ENCODE measurements at regions not wholly inside any gene's neighbourhood (a gene's known extent, or its start where the extent isn't known, plus 50 kb on each side); places are given as distances from the start of the nearest gene placed in this dataset.

DNA sequence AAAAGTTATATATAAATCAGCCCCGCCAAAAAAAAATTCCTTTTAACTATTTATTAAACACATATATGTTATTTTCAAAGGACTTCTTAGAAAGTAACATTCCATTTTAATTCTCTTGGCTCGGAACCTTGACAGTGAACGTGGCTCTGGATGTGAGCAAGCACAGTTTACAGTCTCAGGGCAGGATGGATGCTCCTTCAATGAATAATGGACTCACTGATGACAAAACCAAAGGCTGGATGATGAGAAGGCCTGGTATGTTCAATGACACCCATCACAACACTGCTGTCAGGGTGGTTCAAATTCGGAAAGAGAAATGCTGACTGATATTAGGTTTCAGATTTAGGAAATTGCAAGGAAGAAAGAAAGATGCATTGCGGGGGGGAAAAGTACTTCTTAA, 148.8 kb downstream of the SIPA1L2 start:
- Histone ChIP-seq H3K27ac (no peak overlapping the region), H3K36me3 (peaks cover 0 to 90% (median 0%) of the 10 kb centered on the region in 3 donors), H3K4me1 (peaks cover 2 to 5% (median 4%) of the 10 kb centered on the region in 3 donors), H3K27me3 (no peaks in the 10 kb centered on the region), H3K9me3 (no peaks in the 10 kb centered on the region), H3K4me3 (no peak overlapping the region)
- no peak for TF ChIP-seq POLR2A (IDR thresholded peaks at IDR 0.05)
- TF ChIP-seq, protein P1, sequence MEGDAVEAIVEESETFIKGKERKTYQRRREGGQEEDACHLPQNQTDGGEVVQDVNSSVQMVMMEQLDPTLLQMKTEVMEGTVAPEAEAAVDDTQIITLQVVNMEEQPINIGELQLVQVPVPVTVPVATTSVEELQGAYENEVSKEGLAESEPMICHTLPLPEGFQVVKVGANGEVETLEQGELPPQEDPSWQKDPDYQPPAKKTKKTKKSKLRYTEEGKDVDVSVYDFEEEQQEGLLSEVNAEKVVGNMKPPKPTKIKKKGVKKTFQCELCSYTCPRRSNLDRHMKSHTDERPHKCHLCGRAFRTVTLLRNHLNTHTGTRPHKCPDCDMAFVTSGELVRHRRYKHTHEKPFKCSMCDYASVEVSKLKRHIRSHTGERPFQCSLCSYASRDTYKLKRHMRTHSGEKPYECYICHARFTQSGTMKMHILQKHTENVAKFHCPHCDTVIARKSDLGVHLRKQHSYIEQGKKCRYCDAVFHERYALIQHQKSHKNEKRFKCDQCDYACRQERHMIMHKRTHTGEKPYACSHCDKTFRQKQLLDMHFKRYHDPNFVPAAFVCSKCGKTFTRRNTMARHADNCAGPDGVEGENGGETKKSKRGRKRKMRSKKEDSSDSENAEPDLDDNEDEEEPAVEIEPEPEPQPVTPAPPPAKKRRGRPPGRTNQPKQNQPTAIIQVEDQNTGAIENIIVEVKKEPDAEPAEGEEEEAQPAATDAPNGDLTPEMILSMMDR (IDR thresholded peaks at IDR 0.05): no peak
- 84 to 91% methylated on average over 5 of the region's 5 CpGs for WGBS, 2 donors
- DNase-seq: no peak
- intact Hi-C loops (cut with DNase I): no loop called here

DNA sequence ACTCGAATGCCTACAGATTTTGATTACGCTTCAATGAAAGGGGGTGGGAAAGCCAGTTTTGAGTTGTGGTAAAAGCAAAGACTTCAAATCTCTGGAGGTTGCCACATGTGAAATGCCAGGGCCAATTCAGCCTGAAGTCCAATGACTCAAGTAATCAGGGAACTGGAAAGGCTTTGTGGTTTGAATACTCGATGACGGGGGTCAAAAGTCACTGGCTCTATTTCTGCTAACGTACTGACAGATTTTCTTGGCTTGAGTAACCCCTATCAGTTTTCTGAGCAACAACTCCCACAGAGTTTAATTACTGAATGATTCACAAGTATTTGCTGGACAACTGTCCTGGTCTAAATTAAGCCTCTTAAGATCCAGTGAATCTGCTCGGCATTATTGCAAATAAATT, 152.2 kb downstream of the SIPA1L2 start:
- Histone ChIP-seq H3K4me3 (no peak overlapping the region), H3K27me3 (no peaks in the 10 kb centered on the region), H3K9me3 (no peaks in the 10 kb centered on the region), H3K27ac (peak overlapping the region in 1 of 4 donors; percentile 13), H3K36me3 (peaks cover 0 to 78% (median 0%) of the 10 kb centered on the region in 3 donors), H3K4me1 (peaks cover 0 to 7% (median 2%) of the 10 kb centered on the region in 3 donors)
- WGBS, 2 donors: 64 to 81% methylated on average over 6 of the region's 6 CpGs
- no peak for DNase-seq
- TF ChIP-seq POLR2A (IDR thresholded peaks at IDR 0.05): no peak
- TF ChIP-seq, protein P1 (IDR thresholded peaks at IDR 0.05): no peak
- intact Hi-C loops (cut with DNase I): no loop called here

DNA sequence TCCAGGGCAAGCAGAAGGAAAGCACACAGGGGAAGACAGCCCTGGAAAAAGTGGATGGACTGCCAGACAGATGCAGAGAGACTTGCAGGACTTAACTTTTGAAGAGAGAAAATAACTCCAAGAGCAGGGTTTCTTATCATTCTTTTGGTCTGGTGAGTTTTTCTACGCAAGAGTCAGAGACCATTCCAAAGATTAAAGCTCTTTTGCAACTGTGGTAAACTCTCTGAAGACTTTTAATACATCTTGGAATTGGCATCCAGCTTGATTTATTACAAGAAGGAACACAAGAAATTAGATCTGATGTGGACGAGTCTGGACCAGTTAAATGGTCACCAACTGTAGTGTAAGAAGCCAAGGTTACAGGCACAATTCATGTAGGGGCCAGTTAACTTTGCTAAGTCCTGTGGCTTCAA, 153.4 kb downstream of the SIPA1L2 start:
- TF ChIP-seq POLR2A (IDR thresholded peaks at IDR 0.05): no peak
- TF ChIP-seq, protein P1 (IDR thresholded peaks at IDR 0.05): no peak
- 73 to 84% methylated on average over 2 of the region's 2 CpGs for WGBS, 2 donors
- intact Hi-C loops (cut with DNase I): no loop called here
- Histone ChIP-seq H3K27me3 (no peaks in the 10 kb centered on the region), H3K4me3 (no peak overlapping the region), H3K9me3 (no peaks in the 10 kb centered on the region), H3K27ac (no peak overlapping the region), H3K36me3 (peaks cover 0 to 76% (median 0%) of the 10 kb centered on the region in 3 donors), H3K4me1 (peaks cover 0 to 19% (median 2%) of the 10 kb centered on the region in 3 donors)
- DNase-seq: no peak

DNA sequence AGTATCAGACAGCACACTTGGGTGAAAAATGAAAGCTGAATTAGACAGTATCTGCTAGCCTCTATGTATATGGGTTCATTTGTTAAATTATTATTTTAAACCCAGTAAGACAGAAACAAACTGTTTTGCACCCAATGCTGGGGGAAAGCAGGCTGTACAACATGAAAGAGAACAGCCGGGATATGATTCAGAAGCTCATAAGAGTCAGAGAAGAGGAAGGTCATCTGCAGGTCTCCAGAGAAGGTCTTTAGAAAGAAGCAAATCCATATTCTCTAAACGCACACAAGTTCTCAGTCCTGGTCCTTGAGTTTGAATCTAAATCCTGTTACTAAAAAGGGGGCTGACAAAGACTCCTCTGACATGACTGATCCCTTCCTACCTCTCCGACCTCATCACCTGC, 155.1 kb downstream of the SIPA1L2 start:
- no peaks in the 10 kb centered on the region for H3K9me3 ChIP-seq
- DNase-seq: no peak
- H3K27ac ChIP-seq: no peak overlapping the region
- no peak overlapping the region for H3K4me3 ChIP-seq
- intact Hi-C loops (cut with DNase I): no loop called here
- H3K36me3 ChIP-seq: peaks cover 0 to 80% (median 0%) of the 10 kb centered on the region in 3 donors
- no peaks in the 10 kb centered on the region for H3K27me3 ChIP-seq
- H3K4me1 ChIP-seq: peaks cover 0 to 22% (median 2%) of the 10 kb centered on the region in 3 donors
- TF ChIP-seq, protein P1 (IDR thresholded peaks at IDR 0.05): no peak
- no peak for TF ChIP-seq POLR2A (IDR thresholded peaks at IDR 0.05)
- WGBS, 2 donors: 78 to 84% methylated on average over 3 of the region's 3 CpGs

DNA sequence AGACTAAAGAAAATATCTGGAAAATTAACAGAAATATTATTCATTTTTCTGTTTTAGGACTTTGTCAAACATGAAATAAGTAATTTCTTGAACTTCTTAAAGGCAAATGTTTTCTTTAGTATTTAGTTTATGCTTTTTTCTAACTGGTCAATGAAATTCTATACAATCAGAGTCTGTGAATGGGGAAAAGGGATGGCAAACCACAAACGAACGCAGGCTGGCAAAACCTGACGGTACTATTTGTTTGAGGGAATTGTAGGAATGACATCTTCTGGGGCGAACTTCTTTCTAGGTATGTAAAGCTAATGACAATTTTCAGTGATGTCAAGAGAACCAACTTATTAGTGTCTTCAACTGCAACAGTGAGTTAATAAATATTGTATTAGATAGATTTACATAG, 156.0 kb downstream of the SIPA1L2 start:
- H3K27ac ChIP-seq: no peak overlapping the region
- intact Hi-C loops (cut with DNase I): no loop called here
- 87 to 90% methylated on average over 4 of the region's 4 CpGs for WGBS, 2 donors

More for the DNA sequence above, 156.0 kb downstream of the SIPA1L2 start:
- no peak overlapping the region for H3K4me3 ChIP-seq
- H3K36me3 ChIP-seq: peaks cover 0 to 79% (median 0%) of the 10 kb centered on the region in 3 donors
- no peaks in the 10 kb centered on the region for H3K27me3 ChIP-seq
- no peak for DNase-seq
- H3K9me3 ChIP-seq: no peaks in the 10 kb centered on the region
- peaks cover 0 to 22% (median 2%) of the 10 kb centered on the region in 3 donors for H3K4me1 ChIP-seq
- TF ChIP-seq, protein P1 (IDR thresholded peaks at IDR 0.05): no peak
- TF ChIP-seq POLR2A (IDR thresholded peaks at IDR 0.05): no peak
